ENCODE measurements at regions not wholly inside any gene's neighbourhood (a gene's known extent, or its start where the extent isn't known, plus 50 kb on each side); places are given as distances from the start of the nearest gene placed in this dataset.

DNA sequence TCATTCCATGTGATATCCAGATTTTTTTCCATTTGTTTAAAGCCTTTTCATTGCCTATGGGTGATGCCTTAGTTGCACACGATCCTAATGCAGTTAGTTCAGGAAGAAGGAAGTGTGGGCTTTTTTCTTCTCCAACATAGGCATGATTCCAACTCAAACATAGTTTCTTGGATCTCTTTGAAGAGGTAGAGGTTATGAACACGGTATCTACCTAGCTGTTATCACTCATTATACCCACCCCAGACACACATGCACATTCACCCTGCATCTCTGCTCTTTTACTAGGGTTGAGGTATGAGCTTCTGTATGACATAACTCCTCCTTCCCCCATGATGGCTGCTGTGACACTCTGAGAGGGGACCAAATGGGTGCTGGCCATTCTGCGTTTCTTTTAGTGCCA is 122.1 kb upstream of the ZNF648 start:
- Histone ChIP-seq H3K27ac (no peak overlapping the region), H3K9me3 (no peaks in the 10 kb centered on the region), H3K4me3 (no peak overlapping the region), H3K27me3 (ENCODE audit: low read depth) (no peaks in the 10 kb centered on the region), H3K4me1 (no peaks in the 10 kb centered on the region), H3K36me3 (no peaks in the 10 kb centered on the region)
- no peak for DNase-seq
- TF ChIP-seq, protein P1, sequence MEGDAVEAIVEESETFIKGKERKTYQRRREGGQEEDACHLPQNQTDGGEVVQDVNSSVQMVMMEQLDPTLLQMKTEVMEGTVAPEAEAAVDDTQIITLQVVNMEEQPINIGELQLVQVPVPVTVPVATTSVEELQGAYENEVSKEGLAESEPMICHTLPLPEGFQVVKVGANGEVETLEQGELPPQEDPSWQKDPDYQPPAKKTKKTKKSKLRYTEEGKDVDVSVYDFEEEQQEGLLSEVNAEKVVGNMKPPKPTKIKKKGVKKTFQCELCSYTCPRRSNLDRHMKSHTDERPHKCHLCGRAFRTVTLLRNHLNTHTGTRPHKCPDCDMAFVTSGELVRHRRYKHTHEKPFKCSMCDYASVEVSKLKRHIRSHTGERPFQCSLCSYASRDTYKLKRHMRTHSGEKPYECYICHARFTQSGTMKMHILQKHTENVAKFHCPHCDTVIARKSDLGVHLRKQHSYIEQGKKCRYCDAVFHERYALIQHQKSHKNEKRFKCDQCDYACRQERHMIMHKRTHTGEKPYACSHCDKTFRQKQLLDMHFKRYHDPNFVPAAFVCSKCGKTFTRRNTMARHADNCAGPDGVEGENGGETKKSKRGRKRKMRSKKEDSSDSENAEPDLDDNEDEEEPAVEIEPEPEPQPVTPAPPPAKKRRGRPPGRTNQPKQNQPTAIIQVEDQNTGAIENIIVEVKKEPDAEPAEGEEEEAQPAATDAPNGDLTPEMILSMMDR (IDR thresholded peaks at IDR 0.05) = no peak
- intact Hi-C loops (cut with DNase I) = no loop called here
- no peak for ATAC-seq

DNA sequence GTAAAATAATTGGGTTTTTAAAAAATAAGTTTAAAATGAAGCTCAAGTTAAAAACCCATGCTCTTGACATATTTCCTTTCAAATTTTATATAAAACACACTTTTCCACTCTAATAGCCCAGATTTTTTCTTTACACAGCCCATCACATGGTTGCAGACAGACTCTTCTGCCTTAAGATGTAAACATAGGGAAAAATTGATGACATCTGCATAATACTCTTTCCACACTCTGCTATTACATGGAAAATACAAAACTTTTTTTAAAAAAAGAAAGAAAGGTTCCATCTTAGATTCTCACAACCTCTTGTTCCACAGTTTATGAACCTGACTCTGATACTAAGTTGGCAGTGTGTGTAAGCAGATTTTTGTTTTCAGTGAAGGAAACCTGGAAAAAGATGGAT is 120.8 kb upstream of the ZNF648 start:
- no peak for ATAC-seq
- Histone ChIP-seq H3K27me3 (ENCODE audit: low read depth) (no peaks in the 10 kb centered on the region), H3K9me3 (no peaks in the 10 kb centered on the region), H3K4me1 (no peaks in the 10 kb centered on the region), H3K36me3 (no peaks in the 10 kb centered on the region), H3K27ac (no peak overlapping the region), H3K4me3 (no peak overlapping the region)
- DNase-seq = no peak
- TF ChIP-seq, protein P1 (IDR thresholded peaks at IDR 0.05) = no peak
- intact Hi-C loops (cut with DNase I) = no loop called here

DNA sequence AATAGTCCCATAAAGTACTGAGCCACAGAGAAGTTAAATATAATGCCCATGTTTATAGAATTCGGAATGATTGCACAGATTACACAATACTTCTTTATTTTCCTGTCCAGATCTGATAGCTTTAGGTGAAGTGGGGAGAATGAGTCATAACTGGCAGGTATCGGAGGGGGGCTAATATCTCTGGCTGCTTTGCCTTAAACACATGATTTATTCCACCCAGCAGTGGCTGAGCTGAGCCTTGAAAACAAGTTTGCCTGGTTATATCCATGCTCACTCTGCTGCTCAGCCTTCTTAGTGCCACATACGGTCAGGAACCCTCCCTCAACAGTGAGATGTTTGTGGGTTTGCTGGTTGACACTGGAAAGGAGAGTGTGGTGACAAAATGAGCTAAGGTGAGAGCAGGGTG is 119.7 kb upstream of the ZNF648 start:
- no peaks in the 10 kb centered on the region for H3K27me3 ChIP-seq (ENCODE audit: low read depth)
- DNase-seq = no peak
- ATAC-seq = peak; percentile 87 to 92
- intact Hi-C loops (cut with DNase I) = no loop called here
- H3K36me3 ChIP-seq = no peaks in the 10 kb centered on the region
- H3K4me3 ChIP-seq = no peak overlapping the region
- no peaks in the 10 kb centered on the region for H3K9me3 ChIP-seq
- TF ChIP-seq, protein P1 (IDR thresholded peaks at IDR 0.05) = no peak
- no peak overlapping the region for H3K27ac ChIP-seq
- H3K4me1 ChIP-seq = no peaks in the 10 kb centered on the region

DNA sequence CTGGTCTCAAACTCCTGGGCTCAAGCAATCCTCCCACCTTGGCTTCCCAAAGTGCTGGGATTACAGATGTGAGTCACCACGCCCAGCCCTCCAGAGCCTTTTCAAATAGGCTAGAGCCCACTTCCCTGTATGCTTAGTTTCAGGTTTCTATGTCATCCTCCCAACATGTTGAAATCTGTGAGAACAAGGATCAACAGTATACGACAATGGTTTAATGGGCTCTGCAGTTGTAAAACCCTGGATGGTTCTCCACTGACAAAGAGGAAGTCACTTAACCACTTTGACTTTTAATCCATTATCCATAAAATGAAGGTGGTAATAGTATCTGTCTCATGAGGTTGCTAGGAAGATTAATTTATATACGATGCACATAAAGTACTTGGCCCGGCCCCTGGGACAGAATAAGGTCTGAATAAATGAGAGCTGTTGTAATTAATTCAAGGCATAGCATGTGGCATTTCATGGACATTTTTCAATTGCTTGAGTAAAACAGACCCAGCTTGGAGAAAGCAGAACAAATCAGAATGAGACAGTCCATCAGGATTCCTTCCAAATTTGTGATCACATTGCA is 113.9 kb upstream of the ZNF648 start:
- no peak overlapping the region for H3K27ac ChIP-seq
- DNase-seq (peak; percentile 64), ATAC-seq (peak; percentile 79 to 81)
- no peaks in the 10 kb centered on the region for H3K9me3 ChIP-seq
- peaks cover 38% of the 10 kb centered on the region for H3K4me1 ChIP-seq
- no peaks in the 10 kb centered on the region for H3K27me3 ChIP-seq (ENCODE audit: low read depth)
- no peaks in the 10 kb centered on the region for H3K36me3 ChIP-seq
- intact Hi-C loops (cut with DNase I) = no loop called here
- H3K4me3 ChIP-seq = no peak overlapping the region
- TF ChIP-seq, protein P1 (IDR thresholded peaks at IDR 0.05) = no peak

DNA sequence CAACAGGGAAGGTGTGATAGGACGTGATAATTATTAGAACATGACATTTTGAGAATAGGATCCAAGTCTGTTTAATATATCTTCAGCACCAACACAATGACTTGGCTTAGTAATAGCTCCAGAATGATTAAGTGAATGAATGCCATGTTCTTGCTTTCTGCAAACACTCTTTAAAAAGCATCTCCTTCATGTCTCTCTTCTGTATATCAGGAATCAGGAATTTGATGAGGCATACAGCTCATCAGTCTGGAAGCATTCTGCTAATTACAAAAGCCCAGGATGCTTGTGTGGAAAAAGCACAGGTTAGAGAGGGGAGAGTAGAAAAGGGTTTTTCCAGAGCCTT is 113.0 kb upstream of the ZNF648 start:
- intact Hi-C loops (cut with DNase I) = no loop called here
- TF ChIP-seq, protein P1 (IDR thresholded peaks at IDR 0.05) = no peak
- Histone ChIP-seq H3K27ac (no peak overlapping the region), H3K36me3 (no peaks in the 10 kb centered on the region), H3K4me3 (no peak overlapping the region), H3K9me3 (no peaks in the 10 kb centered on the region), H3K27me3 (ENCODE audit: low read depth) (no peaks in the 10 kb centered on the region), H3K4me1 (peaks cover 42% of the 10 kb centered on the region)
- DNase-seq (no peak), ATAC-seq (no peak)
